ENCODE measurements at regions not wholly inside any gene's neighbourhood (a gene's known extent, or its start where the extent isn't known, plus 50 kb on each side); places are given as distances from the start of the nearest gene placed in this dataset.
"Not testable (repeated sequence)": the region's sequence is repeated elsewhere in the genome, so short reads cannot be mapped to it uniquely, and the experiment has no call there.

GRCh38 chr17:13659051-13659450, 57.3 kb upstream of the HS3ST3A1 start:
- H3K27me3 ChIP-seq, H3K9me3 ChIP-seq, H3K4me3 ChIP-seq, H3K4me1 ChIP-seq, ATAC-seq, H3K36me3 ChIP-seq, H3K27ac ChIP-seq: not testable (repeated sequence)
- WGBS, 2 donors (ENCODE audit: low coverage in 1 of 2), result 60 to 100% methylated on average over 1 to 3 of the region's 3 CpGs

GRCh38 chr17:13665872-13666635, 64.3 kb upstream of the HS3ST3A1 start:
- TF ChIP-seq CTCF (IDR thresholded peaks at IDR 0.05) (no peak), POLR2AphosphoS5 (IDR thresholded peaks at IDR 0.05) (no peak), EP300 (IDR thresholded peaks at IDR 0.05) (no peak), POLR2A (IDR thresholded peaks at IDR 0.05) (no peak)
- no peak overlapping the region for H3K27ac ChIP-seq
- 82 to 90% methylated on average over 5 to 9 of the region's 21 CpGs for WGBS, 2 donors (ENCODE audit: low coverage in 1 of 2)
- no peaks in the 10 kb centered on the region for H3K36me3 ChIP-seq
- peaks cover 0 to 22% (median 0%) of the 10 kb centered on the region in 3 donors for H3K9me3 ChIP-seq
- peaks cover 4% of the 10 kb centered on the region for H3K27me3 ChIP-seq
- no peaks in the 10 kb centered on the region for H3K4me1 ChIP-seq
- no peak for ATAC-seq
- no peak overlapping the region for H3K4me3 ChIP-seq

GRCh38 chr17:13671341-13671740, 69.6 kb upstream of the HS3ST3A1 start:
- H3K36me3 ChIP-seq, result no peaks in the 10 kb centered on the region
- TF ChIP-seq POLR2AphosphoS5 (IDR thresholded peaks at IDR 0.05) (no peak), EP300 (IDR thresholded peaks at IDR 0.05) (no peak), CTCF (IDR thresholded peaks at IDR 0.05) (no peak), POLR2A (IDR thresholded peaks at IDR 0.05) (no peak)
- H3K4me3 ChIP-seq, result no peak overlapping the region
- H3K27ac ChIP-seq, result no peak overlapping the region
- WGBS, 2 donors (ENCODE audit: low coverage in 1 of 2), result 49 to 69% methylated on average over 2 to 3 of the region's 3 CpGs
- H3K9me3 ChIP-seq, result peaks cover 0 to 27% (median 0%) of the 10 kb centered on the region in 3 donors
- H3K4me1 ChIP-seq, result no peaks in the 10 kb centered on the region
- no peak for ATAC-seq
- H3K27me3 ChIP-seq, result peaks cover under 1% of the 10 kb centered on the region

GRCh38 chr17:13671771-13672170, 70.0 kb upstream of the HS3ST3A1 start:
- Histone ChIP-seq H3K27ac (no peak overlapping the region), H3K4me3 (no peak overlapping the region), H3K27me3 (no peaks in the 10 kb centered on the region), H3K4me1 (no peaks in the 10 kb centered on the region), H3K36me3 (no peaks in the 10 kb centered on the region), H3K9me3 (peaks cover 0 to 27% (median 0%) of the 10 kb centered on the region in 3 donors)
- 79% methylated on average over 5 of the region's 8 CpGs; no CpG with 5 or more reads in 1 of the 2 donors for WGBS, 2 donors (ENCODE audit: low coverage in 1 of 2)
- ATAC-seq, result no peak
- TF ChIP-seq CTCF (IDR thresholded peaks at IDR 0.05) (no peak), POLR2A (IDR thresholded peaks at IDR 0.05) (no peak), EP300 (IDR thresholded peaks at IDR 0.05) (no peak), POLR2AphosphoS5 (IDR thresholded peaks at IDR 0.05) (no peak)

GRCh38 chr17:13678361-13678760, 76.6 kb upstream of the HS3ST3A1 start:
- Histone ChIP-seq H3K4me3 (no peak overlapping the region), H3K27ac (no peak overlapping the region), H3K27me3 (no peaks in the 10 kb centered on the region), H3K9me3 (peaks cover 0 to 4% (median 0%) of the 10 kb centered on the region in 3 donors), H3K4me1 (no peaks in the 10 kb centered on the region), H3K36me3 (no peaks in the 10 kb centered on the region)
- TF ChIP-seq EP300 (IDR thresholded peaks at IDR 0.05), result no peak
- no peak for TF ChIP-seq POLR2A (IDR thresholded peaks at IDR 0.05)
- TF ChIP-seq CTCF (IDR thresholded peaks at IDR 0.05), result no peak
- no peak for TF ChIP-seq POLR2AphosphoS5 (IDR thresholded peaks at IDR 0.05)
- no peak for ATAC-seq

Measured in gastroesophageal sphincter (tissue), 4 donors.